GM23338 (cell line): ENCODE measurements at regions not wholly inside any gene's neighbourhood (a gene's known extent, or its start where the extent isn't known, plus 50 kb on each side); places are given as distances from the start of the nearest gene placed in this dataset.

Experiments used
- ATAC-seq: fragments of 200-7000 bp; cut with Tn5 transposase; 3 replicates; pipeline ENCODE4 v1.9.1; 2020
- DNase-seq: peaks from one replicate; pipeline ENCODE4 v3.0.0-alpha.2; 2015; ENCODE audit warnings: low spot score
- H2AFZ ChIP-seq: fragments of 200-600 bp; sonication (generic); 2 replicates; pipeline ENCODE4 v1.8.0; 2016; ENCODE audit warnings: antibody characterized with exemption, mild to moderate bottlenecking, moderate library complexity
- H3F3A ChIP-seq: fragments of 200-600 bp; sonication (generic); replicated peaks from 2 replicates; pipeline ENCODE4 v1.8.0; 2017; ENCODE audit warnings: antibody characterized with exemption, mixed run types, low read depth
- H3K27ac ChIP-seq: fragments of 200-600 bp; sonication (generic); 2 replicates; pipeline ENCODE4 v1.6.1; 2016; ENCODE audit warnings: low read depth
- H3K27me3 ChIP-seq: fragments of 200-600 bp; sonication (generic); 2 replicates; pipeline ENCODE4 v1.8.0; 2016; ENCODE audit warnings: mild to moderate bottlenecking, mixed run types, moderate library complexity; ENCODE audit not compliant: insufficient read depth
- H3K36me3 ChIP-seq: fragments of 200-600 bp; sonication (generic); 2 replicates; pipeline ENCODE4 v1.8.0; 2016; ENCODE audit warnings: mild to moderate bottlenecking; ENCODE audit not compliant: insufficient read depth
- H3K4me1 ChIP-seq: fragments of 200-600 bp; sonication (generic); 2 replicates; pipeline ENCODE4 v1.8.0; 2016; ENCODE audit warnings: mild to moderate bottlenecking, moderate library complexity; ENCODE audit not compliant: insufficient read depth
- H3K4me2 ChIP-seq: fragments of 200-600 bp; sonication (generic); 2 replicates; pipeline ENCODE4 v1.7.1; 2017; ENCODE audit warnings: mixed run types
- H3K4me3 ChIP-seq: fragments of 200-600 bp; sonication (generic); 2 replicates; pipeline ENCODE4 v1.6.1; 2016; ENCODE audit warnings: mixed run types
- H3K79me2 ChIP-seq: fragments of 200-600 bp; sonication (generic); replicated peaks from 2 replicates; pipeline ENCODE4 v1.8.0; 2017; ENCODE audit warnings: mild to moderate bottlenecking; ENCODE audit not compliant: insufficient read depth
- H3K9me2 ChIP-seq: fragments of 200-600 bp; sonication (generic); 2 replicates; pipeline ENCODE4 v1.8.0; 2017; ENCODE audit not compliant: insufficient read depth
- H4K20me1 ChIP-seq: fragments of 200-600 bp; sonication (generic); replicated peaks from 2 replicates; pipeline ENCODE4 v1.8.0; 2017; ENCODE audit warnings: mild to moderate bottlenecking; ENCODE audit not compliant: insufficient read depth
- H3K27ac Mint-ChIP-seq: 2 replicates; pipeline ENCODE4 v1.8.0; 2020; ENCODE audit warnings: inconsistent platforms, mild to moderate bottlenecking, moderate library complexity, mixed read lengths
- H3K27me3 Mint-ChIP-seq: 3 replicates; pipeline ENCODE4 v1.8.0; 2022; ENCODE audit warnings: low read depth, mild to moderate bottlenecking, moderate library complexity, mixed read lengths, inconsistent platforms; ENCODE audit not compliant: insufficient read depth, poor library complexity
- H3K36me3 Mint-ChIP-seq: 3 replicates; pipeline ENCODE4 v1.8.0; 2021; ENCODE audit warnings: low read depth, mild to moderate bottlenecking, inconsistent platforms, moderate library complexity, mixed read lengths
- H3K4me1 Mint-ChIP-seq: 3 replicates; pipeline ENCODE4 v1.8.0; 2020; ENCODE audit warnings: mild to moderate bottlenecking, inconsistent platforms, mixed read lengths
- H3K4me3 Mint-ChIP-seq: 3 replicates; pipeline ENCODE4 v1.8.0; 2021; ENCODE audit warnings: moderate library complexity, mild to moderate bottlenecking, inconsistent platforms, mixed read lengths
- H3K9me3 Mint-ChIP-seq: 3 replicates; pipeline ENCODE4 v1.8.0; 2020; ENCODE audit warnings: moderate library complexity, mild to moderate bottlenecking, inconsistent platforms, mixed read lengths
- CREB1 ChIP-seq: fragments of 250-450 bp; sonication (Bioruptor Pico); IDR thresholded peaks from 2 replicates; pipeline ENCODE4 v1.5.0; 2020; ENCODE audit warnings: low read depth, mild to moderate bottlenecking, moderate library complexity
- CTCF ChIP-seq, 2 experiments: fragments of 200-600 bp in 1 of 2; sonication (generic) in 1 of 2; conservative IDR thresholded peaks; 2 replicates each; pipeline versions ENCODE4 v1.5.1 to v1.6.1; 2016 to 2017; ENCODE audit warnings: antibody characterized with exemption in 2 of 2, low read depth in 2 of 2, mild to moderate bottlenecking in 2 of 2, moderate library complexity in 1 of 2
- EZH2 ChIP-seq: fragments of 200-600 bp; sonication (generic); IDR thresholded peaks from one replicate; pipeline ENCODE4 v1.8.0; 2017; ENCODE audit warnings: antibody characterized with exemption, mild to moderate bottlenecking, low read depth; ENCODE audit not compliant: unreplicated experiment
- EZH2phosphoT487 ChIP-seq: fragments of 200-600 bp; sonication (generic); IDR thresholded peaks from one replicate; pipeline ENCODE4 v1.8.1; 2018; ENCODE audit warnings: antibody characterized with exemption; ENCODE audit not compliant: unreplicated experiment
- JUNB ChIP-seq: IDR thresholded peaks from one replicate; pipeline ENCODE4 v1.6.1; 2016; ENCODE audit warnings: antibody characterized with exemption; ENCODE audit not compliant: unreplicated experiment
- POLR2AphosphoS5 ChIP-seq: IDR thresholded peaks from 2 replicates; pipeline ENCODE4 v1.6.1; 2016; ENCODE audit warnings: antibody characterized with exemption, low read depth
- REST ChIP-seq: IDR thresholded peaks from one replicate; pipeline ENCODE4 v1.6.1; 2018; ENCODE audit warnings: antibody characterized with exemption; ENCODE audit not compliant: unreplicated experiment
- STAT1 ChIP-seq: IDR thresholded peaks from one replicate; pipeline ENCODE4 v1.6.1; 2016; ENCODE audit warnings: antibody characterized with exemption; ENCODE audit not compliant: unreplicated experiment
- ZNF114 ChIP-seq: fragments of 250-450 bp; sonication (Bioruptor Pico); IDR thresholded peaks from 2 replicates; pipeline ENCODE4 v1.5.0; 2020; ENCODE audit warnings: mild to moderate bottlenecking, moderate library complexity
- ZNF331 ChIP-seq: fragments of 250-450 bp; sonication (Bioruptor Pico); IDR thresholded peaks from 2 replicates; pipeline ENCODE4 v1.5.0; 2020; ENCODE audit warnings: low read depth, mild to moderate bottlenecking, moderate library complexity
- ZNF462 ChIP-seq: fragments of 250-450 bp; sonication (Bioruptor Pico); IDR thresholded peaks from 2 replicates; pipeline ENCODE4 v1.5.0; 2020; ENCODE audit warnings: mild to moderate bottlenecking, moderate library complexity
- TF ChIP-seq, protein P1 (sequence below): IDR thresholded peaks from 2 replicates; pipeline ENCODE4 v1.6.1; 2016; ENCODE audit warnings: antibody characterized with exemption

DNA sequence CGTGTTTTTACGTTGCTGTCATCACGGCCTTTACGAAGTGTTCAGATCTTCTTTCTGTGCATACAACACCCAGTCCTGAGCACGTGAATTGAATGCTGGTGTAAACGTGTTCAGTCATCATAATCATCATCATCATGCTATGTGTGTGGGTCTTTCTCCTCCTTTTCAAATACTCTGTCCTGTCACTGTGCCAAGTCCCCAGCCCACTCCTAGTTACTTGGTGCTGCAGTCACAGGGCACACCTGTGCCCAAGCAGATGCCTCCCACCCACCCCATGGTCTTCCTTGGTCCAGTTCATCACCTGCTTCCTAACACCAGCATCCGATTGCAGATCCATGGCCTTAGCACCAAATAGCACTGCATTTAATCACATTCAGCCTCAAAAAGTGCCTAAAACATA lies 78.6 kb upstream of the MGMT start:
- Mint-ChIP-seq H3K4me1 (peaks cover 3% of the 10 kb centered on the region; the same call in 2 of the 3 replicates), H3K27ac (no peak overlapping the region), H3K4me3 (no peak overlapping the region), H3K36me3 (no peaks in the 10 kb centered on the region), H3K9me3 (no peaks in the 10 kb centered on the region), H3K27me3 (peaks cover 2% of the 10 kb centered on the region)
- H3K27me3 ChIP-seq: no peaks in the 10 kb centered on the region
- no peak overlapping the region for H3K4me3 ChIP-seq
- no peaks in the 10 kb centered on the region for H3K9me2 ChIP-seq
- H3K4me2 ChIP-seq: no peak overlapping the region
- H3K79me2 ChIP-seq: no peaks in the 10 kb centered on the region
- DNase-seq (no peak), ATAC-seq (no peak)
- TF ChIP-seq STAT1 (no peak), ZNF331 (CRISPR knock-in tag) (no peak), POLR2AphosphoS5 (no peak), CTCF (conservative IDR thresholded peaks at IDR 0.05; ENCODE audit: low read depth in 2 of 2) (no peak), CREB1 (CRISPR knock-in tag) (no peak), EZH2 (no peak), EZH2phosphoT487 (no peak), REST (no peak), ZNF114 (no peak), JUNB (no peak), ZNF462 (CRISPR knock-in tag) (no peak)
- TF ChIP-seq, protein P1, sequence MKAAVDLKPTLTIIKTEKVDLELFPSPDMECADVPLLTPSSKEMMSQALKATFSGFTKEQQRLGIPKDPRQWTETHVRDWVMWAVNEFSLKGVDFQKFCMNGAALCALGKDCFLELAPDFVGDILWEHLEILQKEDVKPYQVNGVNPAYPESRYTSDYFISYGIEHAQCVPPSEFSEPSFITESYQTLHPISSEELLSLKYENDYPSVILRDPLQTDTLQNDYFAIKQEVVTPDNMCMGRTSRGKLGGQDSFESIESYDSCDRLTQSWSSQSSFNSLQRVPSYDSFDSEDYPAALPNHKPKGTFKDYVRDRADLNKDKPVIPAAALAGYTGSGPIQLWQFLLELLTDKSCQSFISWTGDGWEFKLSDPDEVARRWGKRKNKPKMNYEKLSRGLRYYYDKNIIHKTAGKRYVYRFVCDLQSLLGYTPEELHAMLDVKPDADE: no peak
- no peaks in the 10 kb centered on the region for H4K20me1 ChIP-seq
- H3K4me1 ChIP-seq: no peaks in the 10 kb centered on the region
- H2AFZ ChIP-seq: no peak overlapping the region
- no peak overlapping the region for H3K27ac ChIP-seq
- no peaks in the 10 kb centered on the region for H3F3A ChIP-seq
- H3K36me3 ChIP-seq: no peaks in the 10 kb centered on the region
